GM12874 (cell line): ENCODE measurements at regions not wholly inside any gene's neighbourhood (a gene's known extent, or its start where the extent isn't known, plus 50 kb on each side); places are given as distances from the start of the nearest gene placed in this dataset.

Source experiments
- TF ChIP-seq, protein P1 (sequence below): IDR thresholded peaks from 2 replicates; pipeline ENCODE4 v1.5.1; 2011; ENCODE audit warnings: low read depth, mild to moderate bottlenecking, control low read depth, low read length, moderate library complexity; ENCODE audit not compliant: insufficient read depth

DNA sequence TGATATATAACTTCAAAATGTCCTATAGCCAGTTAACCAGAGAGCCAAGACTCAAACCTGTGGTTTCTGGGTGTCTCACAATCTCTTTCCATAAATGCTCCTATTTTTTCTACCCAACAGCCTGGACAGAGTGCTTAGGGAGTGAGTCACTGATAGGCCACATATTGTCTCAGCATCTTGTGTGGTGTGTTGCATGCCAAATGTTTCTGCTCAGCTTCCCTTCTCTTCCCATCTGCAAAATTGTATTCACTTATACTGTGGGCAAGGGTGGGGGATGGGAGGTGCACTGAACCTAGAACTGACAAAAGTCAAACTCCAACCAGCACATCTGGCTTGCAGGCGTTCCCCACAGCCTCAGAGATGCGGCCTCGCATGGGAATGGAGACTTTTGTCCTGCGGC, 123.3 kb downstream of the KCNA5 start:
- TF ChIP-seq, protein P1, sequence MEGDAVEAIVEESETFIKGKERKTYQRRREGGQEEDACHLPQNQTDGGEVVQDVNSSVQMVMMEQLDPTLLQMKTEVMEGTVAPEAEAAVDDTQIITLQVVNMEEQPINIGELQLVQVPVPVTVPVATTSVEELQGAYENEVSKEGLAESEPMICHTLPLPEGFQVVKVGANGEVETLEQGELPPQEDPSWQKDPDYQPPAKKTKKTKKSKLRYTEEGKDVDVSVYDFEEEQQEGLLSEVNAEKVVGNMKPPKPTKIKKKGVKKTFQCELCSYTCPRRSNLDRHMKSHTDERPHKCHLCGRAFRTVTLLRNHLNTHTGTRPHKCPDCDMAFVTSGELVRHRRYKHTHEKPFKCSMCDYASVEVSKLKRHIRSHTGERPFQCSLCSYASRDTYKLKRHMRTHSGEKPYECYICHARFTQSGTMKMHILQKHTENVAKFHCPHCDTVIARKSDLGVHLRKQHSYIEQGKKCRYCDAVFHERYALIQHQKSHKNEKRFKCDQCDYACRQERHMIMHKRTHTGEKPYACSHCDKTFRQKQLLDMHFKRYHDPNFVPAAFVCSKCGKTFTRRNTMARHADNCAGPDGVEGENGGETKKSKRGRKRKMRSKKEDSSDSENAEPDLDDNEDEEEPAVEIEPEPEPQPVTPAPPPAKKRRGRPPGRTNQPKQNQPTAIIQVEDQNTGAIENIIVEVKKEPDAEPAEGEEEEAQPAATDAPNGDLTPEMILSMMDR, result no peak

DNA sequence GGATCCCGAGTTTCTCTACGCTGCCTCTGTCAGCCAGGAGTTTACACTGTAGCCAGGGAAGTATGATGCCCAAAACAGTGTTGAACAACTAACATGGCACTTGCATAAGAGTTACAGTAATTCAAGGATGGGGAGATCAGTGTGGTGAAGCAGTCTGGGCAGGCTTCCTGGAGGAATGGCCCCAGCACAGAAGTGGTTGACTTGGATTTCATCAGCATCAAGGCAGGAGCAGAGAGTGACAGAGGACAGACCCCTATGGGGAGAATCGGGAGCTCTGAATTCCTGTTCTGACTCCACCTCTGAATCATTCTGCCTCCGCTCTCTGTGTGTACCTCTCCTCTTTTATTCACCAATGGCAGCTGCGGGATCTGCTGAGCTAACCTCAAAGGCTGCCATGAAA, 124.5 kb downstream of the KCNA5 start:
- TF ChIP-seq, protein P1, result no peak

DNA sequence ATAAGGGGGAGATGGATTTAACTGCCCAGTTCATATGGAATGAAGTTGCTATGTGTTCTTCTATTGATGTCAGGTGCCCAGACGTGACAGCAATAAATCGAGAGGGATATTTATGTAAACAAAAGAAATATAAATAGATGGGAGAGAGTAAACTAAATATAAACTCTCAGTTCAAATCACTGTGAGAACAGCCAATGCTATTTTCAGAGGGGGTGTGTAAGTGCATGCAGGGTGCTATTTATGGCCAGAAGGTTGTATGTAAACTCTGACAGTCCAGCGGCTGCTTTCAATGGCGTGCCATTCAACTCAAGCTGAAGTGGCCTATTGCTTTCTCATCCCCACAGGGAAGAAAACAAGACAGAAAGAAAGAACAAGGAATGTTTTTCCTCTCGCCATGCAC, 127.2 kb downstream of the KCNA5 start:
- TF ChIP-seq, protein P1, result no peak

DNA sequence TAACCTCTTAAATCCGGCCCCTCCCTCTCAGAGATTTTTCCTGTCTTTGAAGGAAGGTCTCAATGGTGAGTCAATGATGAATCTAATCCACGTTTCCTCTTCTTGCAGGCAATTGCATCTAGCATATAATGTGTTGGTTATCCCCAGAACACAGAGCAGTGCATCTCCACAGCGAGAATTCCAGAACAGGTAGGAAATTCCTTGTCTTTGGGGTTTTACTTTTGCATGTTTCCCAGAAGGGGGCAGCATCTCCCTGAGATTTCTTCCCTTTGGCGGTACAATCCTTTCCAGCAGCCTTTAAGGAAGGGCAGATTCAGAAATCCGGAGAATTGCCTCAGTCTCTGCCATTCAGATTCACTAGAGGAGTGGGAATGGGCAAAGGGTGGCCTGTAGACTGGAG, 128.0 kb downstream of the KCNA5 start:
- TF ChIP-seq, protein P1, result peak; percentile 31

DNA sequence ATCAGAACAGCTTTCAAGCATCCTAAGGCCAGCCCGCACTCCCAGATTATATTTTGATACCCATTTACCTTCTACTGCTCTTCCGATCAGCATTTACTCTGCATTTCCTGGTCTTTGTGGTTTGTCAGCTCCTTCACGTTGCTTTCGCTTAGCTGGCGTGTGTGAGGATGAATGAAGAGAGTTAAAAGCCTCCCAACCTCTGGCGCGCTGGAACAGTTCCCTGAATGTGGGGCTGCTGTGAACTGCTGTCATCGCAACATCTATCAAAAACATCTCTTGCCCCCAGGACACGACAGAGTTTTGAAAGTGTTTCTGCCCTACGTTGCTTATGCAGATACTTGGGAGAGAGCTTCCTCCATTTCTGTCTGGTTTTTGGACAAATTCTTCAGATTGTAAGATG, 129.2 kb downstream of the KCNA5 start:
- TF ChIP-seq, protein P1, result no peak

DNA sequence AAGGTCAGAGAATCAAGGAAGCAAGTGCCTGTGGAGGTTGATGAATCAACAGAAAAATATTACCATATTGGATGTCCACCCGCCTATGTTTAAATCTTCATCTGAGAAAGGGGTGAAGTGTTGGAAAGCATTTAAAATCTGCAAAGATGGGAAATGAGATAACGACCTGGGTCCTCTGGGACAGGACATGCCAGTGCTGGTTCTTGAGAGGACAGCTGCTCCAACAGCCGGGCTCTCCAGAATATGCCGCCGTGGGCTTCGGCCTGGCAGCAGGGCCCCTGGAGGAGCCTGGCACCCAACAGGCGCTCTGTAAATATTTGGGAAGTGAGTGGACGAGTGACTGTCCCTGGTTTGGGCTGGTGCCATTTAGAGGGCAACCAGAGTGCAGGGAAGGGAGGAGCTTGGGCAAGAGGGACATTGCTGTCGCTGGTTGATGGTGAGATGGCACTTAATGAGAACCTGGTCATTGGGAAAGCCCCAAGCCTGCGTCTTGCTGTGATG, 129.9 kb downstream of the KCNA5 start:
- TF ChIP-seq, protein P1, result no peak

DNA sequence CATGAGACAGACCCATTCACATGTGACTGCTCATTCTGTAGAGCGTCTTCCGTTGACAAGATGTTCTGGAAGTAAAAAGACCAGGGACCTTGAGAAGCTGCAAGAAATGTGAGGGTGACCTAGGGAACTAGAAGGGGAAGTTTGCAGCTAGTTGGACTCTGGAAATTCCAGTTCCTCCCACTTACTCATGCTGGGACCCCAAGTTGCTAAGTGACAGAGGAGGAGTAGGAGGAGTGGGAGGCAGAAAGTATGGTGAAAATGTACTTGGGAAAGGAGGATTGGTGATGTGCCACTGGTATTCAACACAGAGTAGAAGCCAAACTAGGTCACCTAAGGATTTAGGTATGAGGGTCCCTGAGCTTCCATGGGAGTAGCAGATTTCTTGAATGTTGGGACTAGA, 132.4 kb downstream of the KCNA5 start:
- TF ChIP-seq, protein P1, result no peak

DNA sequence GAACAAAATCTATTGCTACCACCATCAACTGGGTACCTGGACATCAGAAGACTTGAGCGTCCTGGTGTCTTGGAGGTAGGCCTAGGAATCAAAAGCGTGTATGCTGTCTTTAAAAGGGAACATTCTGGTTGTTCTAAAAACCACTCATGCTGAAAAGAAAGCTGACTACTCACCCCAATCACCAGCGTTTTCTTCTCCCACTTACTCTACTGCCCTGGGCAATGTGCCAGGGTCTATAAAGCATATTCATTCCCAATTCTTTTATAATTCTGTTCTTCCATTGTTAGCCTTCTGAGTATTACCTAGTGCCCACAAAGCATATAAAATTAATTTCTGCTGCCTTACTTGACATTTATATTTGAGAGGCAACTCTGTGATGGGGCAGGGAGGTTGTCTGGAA, 133.4 kb downstream of the KCNA5 start:
- TF ChIP-seq, protein P1, result no peak
